GM12875 (cell line): ENCODE measurements at regions not wholly inside any gene's neighbourhood (a gene's known extent, or its start where the extent isn't known, plus 50 kb on each side); places are given as distances from the start of the nearest gene placed in this dataset.

Experiments
- H3K4me3 ChIP-seq: one replicate; pipeline ENCODE4 v1.5.1; 2011; ENCODE audit warnings: low read depth, low read length, control low read depth
- TF ChIP-seq, protein P1 (sequence below): IDR thresholded peaks from 2 replicates; pipeline ENCODE4 v1.5.1; 2011; ENCODE audit warnings: low read depth, mild to moderate bottlenecking, control low read depth, inconsistent platforms, low read length, moderate library complexity, borderline replicate concordance; ENCODE audit not compliant: insufficient read depth

DNA sequence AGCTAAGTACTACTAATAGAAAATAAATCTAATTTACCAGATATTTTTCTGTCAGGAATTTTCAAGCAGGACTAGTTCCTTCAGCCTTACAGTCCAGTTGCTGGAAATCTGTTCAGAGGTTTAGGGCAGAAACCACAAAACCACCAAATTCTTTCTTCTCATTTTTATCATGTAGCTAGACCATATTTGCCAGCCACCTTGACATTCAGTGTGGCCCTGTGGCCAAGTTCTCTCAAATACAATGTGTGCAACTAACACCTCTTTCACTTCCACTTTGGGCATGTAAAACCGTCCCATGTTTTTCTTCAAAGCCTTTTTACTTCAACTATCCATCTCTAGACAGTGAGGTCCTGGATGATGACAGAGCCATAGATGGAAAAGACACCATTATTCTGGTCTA is 1133.2 kb upstream of the CDH18 start:
- no peak overlapping the region for H3K4me3 ChIP-seq
- TF ChIP-seq, protein P1, sequence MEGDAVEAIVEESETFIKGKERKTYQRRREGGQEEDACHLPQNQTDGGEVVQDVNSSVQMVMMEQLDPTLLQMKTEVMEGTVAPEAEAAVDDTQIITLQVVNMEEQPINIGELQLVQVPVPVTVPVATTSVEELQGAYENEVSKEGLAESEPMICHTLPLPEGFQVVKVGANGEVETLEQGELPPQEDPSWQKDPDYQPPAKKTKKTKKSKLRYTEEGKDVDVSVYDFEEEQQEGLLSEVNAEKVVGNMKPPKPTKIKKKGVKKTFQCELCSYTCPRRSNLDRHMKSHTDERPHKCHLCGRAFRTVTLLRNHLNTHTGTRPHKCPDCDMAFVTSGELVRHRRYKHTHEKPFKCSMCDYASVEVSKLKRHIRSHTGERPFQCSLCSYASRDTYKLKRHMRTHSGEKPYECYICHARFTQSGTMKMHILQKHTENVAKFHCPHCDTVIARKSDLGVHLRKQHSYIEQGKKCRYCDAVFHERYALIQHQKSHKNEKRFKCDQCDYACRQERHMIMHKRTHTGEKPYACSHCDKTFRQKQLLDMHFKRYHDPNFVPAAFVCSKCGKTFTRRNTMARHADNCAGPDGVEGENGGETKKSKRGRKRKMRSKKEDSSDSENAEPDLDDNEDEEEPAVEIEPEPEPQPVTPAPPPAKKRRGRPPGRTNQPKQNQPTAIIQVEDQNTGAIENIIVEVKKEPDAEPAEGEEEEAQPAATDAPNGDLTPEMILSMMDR, result no peak

DNA sequence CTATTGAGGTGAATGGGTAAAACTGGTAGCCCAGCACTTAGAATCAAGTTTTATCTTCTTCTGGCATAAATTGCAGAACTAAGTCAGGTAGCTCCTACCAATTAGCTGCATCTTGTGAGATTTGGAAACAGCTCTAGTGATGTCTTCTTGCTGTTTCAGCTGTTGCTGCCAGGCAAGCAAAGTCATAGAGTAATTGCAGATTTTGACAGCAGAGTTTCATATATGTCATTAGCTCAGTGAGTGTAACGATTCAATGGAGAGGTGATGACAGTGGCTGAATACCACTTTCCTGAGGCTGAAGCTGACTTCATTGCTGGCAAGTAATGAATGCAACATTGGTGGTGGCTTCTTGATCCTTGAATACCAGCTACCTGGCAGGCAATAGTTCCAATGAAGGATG is 1109.7 kb upstream of the CDH18 start:
- TF ChIP-seq, protein P1, result no peak
- no peak overlapping the region for H3K4me3 ChIP-seq

DNA sequence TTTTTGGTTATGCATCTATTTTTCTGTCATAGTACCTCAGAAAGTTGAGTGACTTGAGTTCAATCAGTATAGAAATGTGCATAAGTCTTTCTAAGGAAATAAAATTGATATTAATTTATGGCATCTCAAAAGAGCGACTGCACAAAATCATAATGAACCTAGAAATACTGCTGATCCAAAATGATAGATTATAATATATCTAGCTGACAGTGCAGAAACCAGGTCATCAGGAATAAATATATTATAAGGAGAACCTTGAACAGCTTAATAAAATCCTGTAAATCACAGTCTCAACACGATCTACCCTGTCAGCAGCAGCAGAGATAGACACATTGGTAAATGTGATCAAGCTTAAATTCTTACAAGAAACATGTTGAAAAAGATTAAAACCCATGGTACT is 1106.6 kb upstream of the CDH18 start:
- no peak overlapping the region for H3K4me3 ChIP-seq
- TF ChIP-seq, protein P1, result no peak

DNA sequence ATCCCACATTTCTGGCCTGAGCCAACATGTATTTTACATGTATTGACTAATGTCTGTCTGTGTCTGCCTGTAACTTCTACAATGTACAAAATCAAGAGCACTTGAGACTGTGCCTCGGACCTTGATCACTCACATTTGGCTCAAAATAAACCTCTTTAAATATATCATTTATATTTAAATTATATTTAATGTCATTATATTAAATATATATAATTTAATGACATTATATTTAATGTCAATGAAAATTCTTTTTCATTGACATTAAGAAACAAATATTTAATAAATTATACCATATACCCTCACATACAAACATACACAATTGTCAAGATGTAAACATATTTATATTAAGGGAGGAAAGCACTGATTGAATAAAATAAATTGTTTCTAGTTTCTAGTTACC is 1099.8 kb upstream of the CDH18 start:
- H3K4me3 ChIP-seq, result no peak overlapping the region
- TF ChIP-seq, protein P1, result no peak

DNA sequence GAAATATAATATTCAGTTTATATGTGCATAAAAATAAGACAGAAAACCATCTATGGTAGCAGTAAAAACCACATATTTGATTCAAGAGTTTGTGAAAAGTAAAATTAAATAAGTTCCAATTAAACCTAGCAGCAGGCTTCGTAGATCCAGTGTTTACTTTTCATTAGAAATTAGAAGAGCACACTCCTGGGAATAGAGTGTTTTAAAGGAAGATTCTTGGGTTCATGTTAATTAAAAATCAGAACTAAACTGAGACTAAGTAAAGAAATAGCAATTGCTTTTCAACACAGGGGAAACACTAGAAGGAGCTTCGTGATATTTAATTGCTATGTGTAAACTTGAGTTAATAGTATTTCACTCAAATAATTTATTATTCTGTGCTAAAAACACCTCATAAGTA is 1097.8 kb upstream of the CDH18 start:
- no peak overlapping the region for H3K4me3 ChIP-seq
- TF ChIP-seq, protein P1, result no peak

DNA sequence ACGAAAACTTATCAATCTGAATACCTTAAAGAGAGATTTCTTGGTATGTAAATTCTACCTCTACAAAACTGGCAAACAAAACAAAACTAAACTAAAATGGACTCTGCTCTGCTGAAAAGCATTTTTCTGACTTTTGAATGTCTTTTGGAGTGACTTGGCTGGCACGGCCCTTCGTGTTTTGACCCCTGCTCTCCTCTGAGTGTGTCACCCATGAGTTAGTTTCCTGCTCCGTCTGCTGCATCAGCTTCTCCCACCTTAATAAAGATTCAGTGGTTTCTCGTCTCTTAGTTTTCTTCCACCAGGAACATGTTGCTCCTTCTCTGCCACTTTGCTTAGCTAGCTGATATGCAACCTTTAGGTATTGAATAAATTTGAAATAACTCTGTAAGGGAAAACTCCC is 1084.0 kb upstream of the CDH18 start:
- TF ChIP-seq, protein P1, result no peak
- H3K4me3 ChIP-seq, result no peak overlapping the region

DNA sequence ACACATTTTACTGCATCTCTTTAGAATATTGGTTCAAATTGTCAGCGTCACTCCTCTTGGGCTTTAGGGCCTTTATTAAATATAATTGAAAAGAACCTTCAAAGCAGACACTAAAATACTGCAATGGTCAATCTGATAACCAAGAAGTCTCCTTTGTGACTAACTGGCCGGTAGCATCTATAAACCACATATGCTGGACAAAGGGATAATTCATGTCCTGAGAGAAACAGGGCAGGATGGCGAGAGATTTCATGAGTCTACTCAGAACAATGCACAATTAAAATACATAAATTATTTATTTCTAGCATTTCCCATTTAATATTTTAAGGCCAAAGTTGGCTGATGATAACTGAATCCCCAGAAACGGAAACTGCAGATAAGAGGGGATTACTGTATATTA is 1083.4 kb upstream of the CDH18 start:
- H3K4me3 ChIP-seq, result no peak overlapping the region
- TF ChIP-seq, protein P1, result no peak
